ENCODE measurements at regions not wholly inside any gene's neighbourhood (a gene's known extent, or its start where the extent isn't known, plus 50 kb on each side); places are given as distances from the start of the nearest gene placed in this dataset.

- DNase-seq (ENCODE audit: low read depth): no peak
- H3K4me3 ChIP-seq (ENCODE audit: control insufficient read depth, low read depth, low read length): no peak overlapping the region
- TF ChIP-seq, protein P1, sequence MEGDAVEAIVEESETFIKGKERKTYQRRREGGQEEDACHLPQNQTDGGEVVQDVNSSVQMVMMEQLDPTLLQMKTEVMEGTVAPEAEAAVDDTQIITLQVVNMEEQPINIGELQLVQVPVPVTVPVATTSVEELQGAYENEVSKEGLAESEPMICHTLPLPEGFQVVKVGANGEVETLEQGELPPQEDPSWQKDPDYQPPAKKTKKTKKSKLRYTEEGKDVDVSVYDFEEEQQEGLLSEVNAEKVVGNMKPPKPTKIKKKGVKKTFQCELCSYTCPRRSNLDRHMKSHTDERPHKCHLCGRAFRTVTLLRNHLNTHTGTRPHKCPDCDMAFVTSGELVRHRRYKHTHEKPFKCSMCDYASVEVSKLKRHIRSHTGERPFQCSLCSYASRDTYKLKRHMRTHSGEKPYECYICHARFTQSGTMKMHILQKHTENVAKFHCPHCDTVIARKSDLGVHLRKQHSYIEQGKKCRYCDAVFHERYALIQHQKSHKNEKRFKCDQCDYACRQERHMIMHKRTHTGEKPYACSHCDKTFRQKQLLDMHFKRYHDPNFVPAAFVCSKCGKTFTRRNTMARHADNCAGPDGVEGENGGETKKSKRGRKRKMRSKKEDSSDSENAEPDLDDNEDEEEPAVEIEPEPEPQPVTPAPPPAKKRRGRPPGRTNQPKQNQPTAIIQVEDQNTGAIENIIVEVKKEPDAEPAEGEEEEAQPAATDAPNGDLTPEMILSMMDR (IDR thresholded peaks at IDR 0.05; ENCODE audit: control insufficient read depth, insufficient read depth, low read depth, low read length, missing control alignments): no peak
Measured at GRCh38 chr16:85423631-85424030, 189.5 kb upstream of the GSE1 start.

DNA sequence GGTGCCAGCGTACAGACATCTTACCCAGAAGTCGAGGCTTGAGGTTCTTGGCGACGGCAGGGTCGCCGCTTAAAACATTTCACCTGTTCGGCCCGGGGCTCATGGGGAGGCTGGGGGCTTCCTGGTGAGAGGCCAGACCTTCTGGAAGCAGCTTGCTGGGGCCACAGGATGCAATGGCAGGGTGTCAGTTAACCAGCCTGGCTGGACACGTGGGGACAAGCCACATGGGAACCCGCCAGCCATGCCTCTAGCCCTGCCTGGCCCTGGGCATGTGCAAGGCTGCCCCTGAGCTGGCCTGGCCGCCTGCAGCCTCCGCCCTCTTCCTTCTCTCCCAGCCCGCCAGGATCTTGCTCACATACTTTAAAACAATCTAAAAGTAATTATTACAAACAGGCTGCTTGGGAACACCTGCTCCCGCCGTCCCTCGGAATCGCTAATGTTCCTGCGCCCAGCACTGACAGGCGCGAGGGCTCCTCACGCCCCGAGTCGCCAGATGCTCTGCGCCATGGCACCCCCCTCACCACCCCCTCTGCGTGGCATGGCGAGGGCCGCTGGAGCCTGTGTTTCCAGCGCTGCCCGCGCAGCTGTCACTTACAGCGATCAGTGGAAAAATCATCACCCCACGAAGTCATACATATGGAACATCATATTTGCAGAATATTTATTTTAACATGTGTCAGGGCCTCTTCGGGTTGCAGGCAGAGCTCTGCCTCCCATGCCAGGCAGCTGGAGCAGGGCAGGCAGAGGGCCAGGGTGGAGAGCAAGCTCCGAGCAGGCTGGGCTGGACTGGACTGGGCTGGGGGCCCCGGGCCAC lies 188.7 kb upstream of the GSE1 start:
- TF ChIP-seq, protein P1 (IDR thresholded peaks at IDR 0.05; ENCODE audit: control insufficient read depth, insufficient read depth, low read depth, low read length, missing control alignments): no peak
- no peak for DNase-seq (ENCODE audit: low read depth)
- H3K4me3 ChIP-seq (ENCODE audit: control insufficient read depth, low read depth, low read length): no peak overlapping the region

GRCh38 chr16:85425074-85425662 lies 188.0 kb upstream of the GSE1 start:
- DNase-seq (ENCODE audit: low read depth): no peak
- H3K4me3 ChIP-seq (ENCODE audit: control insufficient read depth, low read depth, low read length): no peak overlapping the region
- TF ChIP-seq, protein P1 (IDR thresholded peaks at IDR 0.05; ENCODE audit: control insufficient read depth, insufficient read depth, low read depth, low read length, missing control alignments): no peak

- TF ChIP-seq, protein P1 (IDR thresholded peaks at IDR 0.05; ENCODE audit: control insufficient read depth, insufficient read depth, low read depth, low read length, missing control alignments): no peak
- DNase-seq (ENCODE audit: low read depth): no peak
- H3K4me3 ChIP-seq (ENCODE audit: control insufficient read depth, low read depth, low read length): no peak overlapping the region
Measured at GRCh38 chr16:85426806-85427205, 186.3 kb upstream of the GSE1 start.

- TF ChIP-seq, protein P1 (IDR thresholded peaks at IDR 0.05; ENCODE audit: control insufficient read depth, insufficient read depth, low read depth, low read length, missing control alignments): peak; percentile 52
- H3K4me3 ChIP-seq (ENCODE audit: control insufficient read depth, low read depth, low read length): no peak overlapping the region
- no peak for DNase-seq (ENCODE audit: low read depth)
Measured at GRCh38 chr16:85428168-85428898, 184.8 kb upstream of the GSE1 start.

DNA sequence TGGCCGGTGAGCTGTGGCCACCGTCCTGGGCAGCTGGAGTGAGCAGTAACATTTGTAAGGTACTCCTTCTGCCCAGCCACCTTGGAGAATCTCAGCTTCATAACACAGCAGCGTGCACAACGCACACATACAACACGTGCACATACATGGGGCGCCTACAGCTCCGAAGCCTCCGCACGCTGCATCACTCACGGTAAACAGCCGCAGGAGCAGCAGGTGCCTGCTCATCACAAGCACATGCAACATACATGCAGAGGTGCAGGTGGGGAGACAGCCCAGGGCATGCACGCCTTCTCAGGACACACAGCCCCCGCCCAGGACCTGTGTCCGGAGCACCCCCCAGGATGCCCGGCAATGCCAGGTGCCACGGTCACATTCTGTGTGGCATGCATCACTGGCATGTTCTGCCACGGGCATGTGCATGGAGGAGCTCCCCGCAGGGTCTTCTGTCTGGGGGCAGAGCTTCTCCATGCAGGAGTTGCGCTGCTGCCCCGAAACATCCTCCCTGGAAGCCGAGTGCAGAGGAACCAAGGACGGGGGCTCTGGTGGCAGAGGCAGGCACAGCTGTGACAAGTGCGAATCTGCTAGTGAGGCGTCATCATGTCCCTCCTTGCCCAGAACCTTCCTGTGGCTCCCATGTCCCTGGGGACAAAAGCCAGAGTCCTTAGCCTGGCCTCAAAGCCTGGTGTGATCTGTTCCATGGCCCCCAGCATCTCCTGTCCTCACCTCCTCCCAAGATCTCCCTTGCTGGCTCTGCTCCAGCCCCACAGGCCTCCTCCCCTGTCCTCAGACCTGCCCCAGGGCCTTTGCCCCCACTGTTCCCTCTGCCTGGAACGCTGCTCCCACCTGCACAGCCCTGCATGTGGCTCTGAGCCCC lies 184.0 kb upstream of the GSE1 start:
- H3K4me3 ChIP-seq (ENCODE audit: control insufficient read depth, low read depth, low read length): no peak overlapping the region
- no peak for DNase-seq (ENCODE audit: low read depth)
- TF ChIP-seq, protein P1 (IDR thresholded peaks at IDR 0.05; ENCODE audit: control insufficient read depth, insufficient read depth, low read depth, low read length, missing control alignments): no peak
